GM19467 (cell line): ENCODE measurements at regions not wholly inside any gene's neighbourhood (a gene's known extent, or its start where the extent isn't known, plus 50 kb on each side); places are given as distances from the start of the nearest gene placed in this dataset.

Experiments used
- ATAC-seq: cut with Tn5 transposase; IDR thresholded peaks from one replicate; pipeline ENCODE4 v1.9.1; 2021; ENCODE audit warnings: mild to moderate bottlenecking, moderate library complexity; ENCODE audit not compliant: unreplicated experiment

DNA sequence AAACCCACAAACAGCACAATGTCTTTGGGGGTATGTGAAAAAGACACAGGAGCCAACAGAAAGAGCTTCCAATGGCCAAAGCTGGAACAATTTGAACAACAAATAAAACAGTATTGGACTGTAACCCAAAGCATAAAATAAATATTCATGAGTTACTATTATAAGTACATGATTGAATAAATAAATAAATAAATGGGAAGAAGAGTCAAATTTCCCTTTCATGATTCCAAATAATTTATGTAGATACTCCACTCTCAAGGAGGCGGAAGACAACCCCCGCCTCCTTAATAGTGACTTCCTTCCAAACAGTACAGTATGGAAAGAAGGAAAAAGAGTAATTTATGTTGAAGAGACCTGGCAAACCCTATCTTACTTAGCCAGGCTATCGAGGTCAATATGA is 124.4 kb upstream of the P2RY1 start:
- no peak for ATAC-seq

GRCh38 chr3:152713989-152714388 is 120.9 kb upstream of the P2RY1 start:
- ATAC-seq, result no peak

- ATAC-seq, result no peak
Measured at GRCh38 chr3:152714507-152714906, 120.4 kb upstream of the P2RY1 start.

- ATAC-seq, result no peak
Measured at GRCh38 chr3:152717252-152717651, 117.7 kb upstream of the P2RY1 start.

GRCh38 chr3:152718810-152719209 is 116.1 kb upstream of the P2RY1 start:
- no peak for ATAC-seq

DNA sequence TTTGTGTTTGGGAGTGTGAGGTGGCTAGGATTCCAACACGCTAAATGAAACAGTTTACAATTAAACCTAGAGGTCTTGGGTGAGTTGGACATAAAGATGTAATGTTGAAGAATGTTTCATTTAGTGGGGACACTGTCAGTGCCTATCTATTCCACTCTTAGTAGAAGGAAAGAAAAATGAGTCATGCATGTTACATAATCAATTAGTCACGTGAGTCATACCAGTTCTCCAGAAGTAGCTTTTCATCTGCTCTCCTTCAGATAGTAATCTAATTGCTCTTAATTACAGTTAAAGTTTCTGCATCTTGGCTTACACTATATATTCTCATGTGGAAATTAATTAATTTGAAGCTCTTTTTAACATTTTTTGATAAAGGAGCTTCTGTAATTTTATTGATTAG is 115.7 kb upstream of the P2RY1 start:
- ATAC-seq, result no peak

DNA sequence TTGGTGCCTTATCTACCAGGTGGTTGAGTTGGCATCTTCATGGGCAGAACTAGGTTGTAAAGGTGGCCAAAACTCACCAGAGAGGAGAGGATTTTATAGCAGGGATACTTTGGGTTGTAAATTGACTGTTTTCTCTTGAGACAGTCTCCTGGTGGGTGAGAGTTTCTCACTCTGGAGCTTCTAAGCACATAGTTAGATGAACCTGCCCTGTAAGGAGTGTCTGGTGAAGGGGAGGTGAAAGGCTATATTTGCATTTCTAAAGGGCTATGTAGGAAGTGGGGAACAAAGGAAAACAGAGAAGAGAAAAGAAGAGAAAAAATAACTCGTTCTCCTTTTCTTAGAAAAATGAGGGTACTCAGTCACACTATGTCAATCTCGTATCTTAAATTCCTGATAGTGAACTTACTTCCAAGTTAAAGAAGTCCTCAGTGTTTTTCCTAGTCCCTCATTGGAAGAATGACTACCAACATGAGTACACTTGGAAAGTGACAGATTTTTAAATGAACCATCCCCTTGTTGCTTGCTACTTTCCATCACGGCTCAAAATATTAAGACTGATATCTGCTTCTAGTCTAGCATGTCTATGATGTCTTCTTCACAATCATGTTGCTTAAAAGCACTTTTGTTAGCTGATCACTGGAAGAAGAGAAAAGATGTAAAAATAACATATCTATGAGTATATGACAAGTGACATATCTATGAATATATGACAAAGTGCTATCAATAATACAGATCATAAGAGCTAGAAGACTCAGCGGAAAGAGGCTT is 113.8 kb upstream of the P2RY1 start:
- ATAC-seq, result no peak

DNA sequence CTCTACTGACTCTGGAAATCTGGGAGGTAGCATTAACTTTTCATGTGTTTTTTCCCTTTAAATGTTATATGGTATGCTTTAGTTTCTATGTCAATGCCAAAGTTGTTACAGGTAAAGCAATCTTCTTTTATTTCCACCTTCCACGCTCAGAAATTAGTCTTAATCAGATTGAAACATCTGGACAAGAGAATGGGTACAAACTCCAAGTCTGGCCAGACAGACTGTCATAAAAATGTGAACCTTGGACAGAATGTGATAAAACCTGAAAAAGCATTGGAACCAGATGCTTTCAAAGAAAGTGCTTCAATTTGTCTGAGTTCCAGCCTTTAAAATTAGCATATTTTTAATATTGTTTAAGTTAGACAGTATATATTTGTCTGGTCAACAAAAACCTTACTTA is 110.7 kb upstream of the P2RY1 start:
- no peak for ATAC-seq

GRCh38 chr3:152728231-152728980 is 106.5 kb upstream of the P2RY1 start:
- ATAC-seq, result no peak

- no peak for ATAC-seq
Measured at GRCh38 chr3:152729906-152730305, 105.0 kb upstream of the P2RY1 start.

DNA sequence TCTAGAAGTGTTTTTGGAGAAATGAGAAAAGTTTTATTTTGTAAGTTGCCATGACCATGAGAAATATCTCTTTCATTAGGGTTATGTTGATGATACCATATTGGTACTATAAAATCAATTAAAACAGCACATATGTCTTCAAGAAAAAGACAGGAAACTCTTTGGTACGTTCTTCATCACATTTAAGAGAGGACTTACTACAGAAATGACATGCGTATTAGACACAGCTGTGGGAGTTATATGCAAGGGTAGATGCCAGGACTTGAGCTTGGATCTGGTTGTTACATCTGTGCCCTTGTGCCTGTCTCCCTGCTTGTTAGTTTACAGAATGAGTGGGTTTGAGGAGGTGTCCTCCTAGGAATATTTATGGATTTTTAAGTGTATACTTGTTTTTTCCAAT is 103.4 kb upstream of the P2RY1 start:
- ATAC-seq, result no peak

DNA sequence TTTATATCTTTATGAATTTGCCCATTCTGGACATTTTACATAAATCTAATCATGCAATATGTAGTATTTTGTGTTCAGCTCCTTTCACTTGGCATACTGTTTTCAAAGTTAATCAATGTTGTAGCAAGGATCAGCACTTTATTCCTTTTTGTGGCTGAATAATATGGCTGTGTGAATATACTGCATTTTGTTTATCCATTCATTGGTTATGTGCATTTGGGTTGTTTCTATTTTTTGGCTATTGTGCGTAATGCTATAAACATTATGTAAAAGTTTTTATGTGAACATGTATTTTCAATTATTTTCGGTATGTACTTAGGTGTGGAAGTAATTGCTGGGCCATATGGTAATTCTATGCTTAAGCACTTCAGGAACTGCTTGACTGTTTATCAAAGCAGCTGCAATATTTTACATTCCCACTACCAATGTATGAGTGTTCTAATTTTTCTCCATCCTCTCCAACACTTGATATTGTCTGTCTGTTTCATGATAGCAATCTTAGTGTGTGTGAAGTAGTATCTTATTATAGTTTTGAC is 101.3 kb upstream of the P2RY1 start:
- no peak for ATAC-seq

DNA sequence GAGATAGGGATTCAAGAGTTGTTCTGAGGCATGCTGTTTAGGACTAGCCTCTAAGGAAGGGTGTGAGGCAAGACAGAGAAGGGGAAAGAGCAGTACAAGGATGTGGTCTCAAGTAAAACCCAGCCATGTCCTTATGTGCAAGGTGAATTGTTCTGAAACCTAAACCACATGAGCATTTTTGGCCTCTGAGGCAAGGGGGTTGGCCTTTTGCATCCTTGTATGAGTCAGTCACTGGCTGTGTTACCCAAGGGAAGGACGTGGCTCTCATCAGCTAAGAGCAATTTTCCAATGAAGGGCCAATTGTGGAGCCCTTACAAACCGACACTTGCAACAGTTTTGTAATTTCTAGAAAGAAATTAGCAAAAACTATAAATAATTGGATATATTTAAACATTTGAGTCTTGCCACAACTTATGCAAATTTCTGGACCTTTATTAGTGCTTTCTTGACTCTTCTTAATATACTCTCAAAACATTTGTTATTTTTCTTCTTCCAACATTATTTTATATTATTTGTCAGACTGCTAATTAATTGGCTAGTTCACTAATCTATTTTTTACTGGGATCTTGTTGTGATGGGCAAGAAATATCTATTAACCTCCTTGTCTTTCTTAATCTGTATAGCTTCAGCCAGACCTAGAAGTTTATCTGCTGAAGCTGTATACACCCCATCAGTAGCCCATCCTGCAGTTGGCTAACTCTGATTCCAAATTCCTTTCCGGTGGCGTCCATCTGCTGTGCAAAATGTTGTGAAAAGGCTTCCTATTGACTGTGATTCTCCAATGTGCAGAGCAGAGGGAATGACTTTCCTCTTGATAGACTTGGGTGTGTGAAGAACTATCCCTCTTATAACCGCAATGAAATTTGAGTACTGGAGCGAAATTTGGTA is 97.7 kb upstream of the P2RY1 start:
- peak; percentile 98 for ATAC-seq

GRCh38 chr3:152738656-152739055 is 96.3 kb upstream of the P2RY1 start:
- no peak for ATAC-seq

DNA sequence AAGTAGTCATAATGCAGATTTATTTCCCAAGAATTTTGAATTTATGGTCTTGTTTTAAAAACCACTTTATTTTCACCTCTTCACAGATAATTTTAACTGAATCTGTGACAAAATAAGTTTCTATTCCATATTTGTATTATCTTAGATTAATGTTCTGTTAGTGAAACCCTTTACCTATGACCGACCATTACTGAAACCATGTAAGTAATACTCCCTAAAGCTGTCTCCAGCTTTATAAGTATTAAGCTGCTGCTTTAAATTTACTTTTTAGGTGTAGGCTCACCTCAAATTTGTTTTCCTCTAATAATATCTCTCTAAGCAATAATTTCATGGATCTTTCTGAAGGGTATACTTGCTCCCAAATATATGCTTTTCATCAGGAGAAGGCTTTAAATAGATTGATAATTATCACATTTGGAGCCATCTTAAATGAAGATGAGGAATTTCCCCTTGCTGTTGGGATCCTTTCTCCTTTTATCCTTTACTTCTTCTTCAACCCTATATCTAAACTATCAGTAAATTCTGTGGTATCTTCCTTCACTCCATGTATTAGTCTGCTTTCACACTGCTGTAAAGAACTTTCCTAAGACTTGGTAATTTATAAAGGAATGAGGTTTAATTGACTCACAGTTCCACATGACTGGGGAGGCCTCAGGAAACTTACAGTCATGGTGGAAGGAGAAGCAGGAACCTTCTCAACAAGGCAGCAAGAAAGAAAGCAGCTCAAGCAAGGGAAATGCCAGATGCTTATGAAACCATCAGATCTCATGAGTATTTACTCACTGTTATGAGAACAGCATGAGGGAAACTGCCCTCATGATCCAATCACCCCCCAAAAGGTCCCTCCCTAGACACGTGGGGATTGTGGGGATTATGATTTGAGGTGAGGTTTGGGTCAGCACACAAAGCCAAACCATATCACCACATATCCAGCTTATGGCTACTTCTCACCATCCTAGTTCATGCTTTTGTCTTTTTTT is 92.3 kb upstream of the P2RY1 start:
- ATAC-seq, result no peak

DNA sequence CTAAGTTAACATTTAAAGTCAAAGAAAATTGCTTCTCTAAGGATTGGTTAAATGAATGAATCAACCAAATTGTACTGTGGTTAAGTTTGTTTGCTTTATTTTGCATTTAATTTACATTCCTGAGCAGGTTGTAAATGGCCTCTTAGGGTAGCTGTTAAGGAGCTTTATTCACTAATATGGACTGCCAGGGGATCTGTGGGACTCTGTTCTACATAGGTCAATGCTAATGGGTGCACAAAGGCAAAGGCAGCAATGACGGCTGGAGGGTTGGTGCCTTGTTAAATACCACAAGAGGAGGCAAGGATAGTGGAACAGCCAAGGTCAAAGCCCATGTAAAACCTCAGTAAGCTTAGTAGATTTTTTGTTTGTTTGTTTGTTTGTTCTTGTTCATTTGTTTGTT is 89.3 kb upstream of the P2RY1 start:
- ATAC-seq, result no peak

GRCh38 chr3:152754303-152754702 is 80.6 kb upstream of the P2RY1 start:
- no peak for ATAC-seq

DNA sequence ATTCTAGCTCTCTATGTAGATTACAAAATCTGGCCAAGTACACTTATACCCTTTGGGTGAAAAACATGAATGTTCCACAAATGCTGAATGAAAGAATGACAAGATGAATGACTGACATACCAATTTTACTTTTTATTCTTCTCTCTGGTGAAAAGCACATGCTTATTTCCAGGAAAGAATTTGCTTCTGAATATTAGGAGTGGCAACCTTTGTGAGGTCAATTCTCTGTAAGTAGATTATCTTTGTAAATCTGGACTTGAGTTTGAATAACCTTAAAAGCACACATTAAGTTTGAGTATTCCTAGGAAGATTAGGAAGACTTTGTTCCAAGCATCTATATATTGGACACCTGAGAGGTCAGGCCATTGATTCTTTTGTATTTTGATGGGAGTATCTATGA is 78.1 kb upstream of the P2RY1 start:
- no peak for ATAC-seq

DNA sequence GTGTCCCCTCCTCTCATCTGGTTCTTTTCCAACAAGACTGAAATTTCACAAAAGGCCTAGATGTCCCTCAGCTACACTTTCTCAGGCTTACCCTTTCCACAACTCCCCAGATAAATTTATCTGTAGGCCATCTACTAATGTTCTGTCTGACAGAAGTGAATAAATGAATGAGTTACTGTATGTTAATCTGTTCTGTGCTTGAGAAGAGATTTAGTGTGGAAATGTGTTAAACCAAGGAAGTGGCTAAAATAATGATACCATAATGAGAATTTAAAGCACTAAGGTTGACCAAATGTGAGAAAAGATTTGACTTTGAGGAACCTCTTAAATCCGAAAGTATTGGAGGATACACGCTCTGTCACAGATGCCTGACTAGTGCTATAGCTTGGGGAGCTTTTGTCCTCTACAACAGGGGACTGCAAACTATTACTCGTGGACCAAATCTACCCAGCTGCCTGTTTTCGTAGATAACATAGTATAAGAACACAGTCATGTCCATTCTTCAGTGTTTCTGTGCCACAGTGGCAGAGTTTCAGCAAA is 74.8 kb upstream of the P2RY1 start:
- ATAC-seq, result peak; percentile 67

- ATAC-seq, result no peak
Measured at GRCh38 chr3:152760591-152760990, 74.3 kb upstream of the P2RY1 start.
